ENCODE measurements at regions not wholly inside any gene's neighbourhood (a gene's known extent, or its start where the extent isn't known, plus 50 kb on each side); places are given as distances from the start of the nearest gene placed in this dataset.

DNA sequence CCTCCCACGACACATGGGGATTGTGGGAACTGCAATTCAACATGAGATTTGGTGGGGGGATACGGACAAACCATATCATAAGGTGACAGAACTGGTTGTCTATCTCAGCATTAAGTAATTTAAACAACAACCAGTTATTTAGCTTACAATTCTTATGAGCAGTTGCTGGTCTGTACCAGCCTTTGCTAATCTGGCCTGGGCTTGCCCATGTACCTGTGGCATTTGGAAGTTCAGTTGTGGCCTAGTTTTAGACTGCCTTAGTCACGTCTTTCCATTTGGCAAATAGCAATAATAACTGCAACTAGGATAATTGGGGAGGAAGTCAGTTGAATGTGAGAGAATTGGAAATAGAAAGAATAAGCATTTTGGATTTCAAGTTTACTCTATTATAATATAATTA, 441.8 kb upstream of the CXADR start:
- Histone ChIP-seq H3K9me3 (ENCODE audit: low read length) (no peaks in the 10 kb centered on the region), H3K27me3 (ENCODE audit: insufficient read depth, low read length, poor library complexity, severe bottlenecking) (no peaks in the 10 kb centered on the region), H3K4me3 (ENCODE audit: low read length) (no peak overlapping the region), H3K4me1 (ENCODE audit: insufficient read depth, low read length) (no peaks in the 10 kb centered on the region), H3K36me3 (ENCODE audit: insufficient read depth, low read length) (no peaks in the 10 kb centered on the region), H3K27ac (ENCODE audit: low read depth, low read length) (no peak overlapping the region)
- no peaks in the 10 kb centered on the region for H3K36me3 Mint-ChIP-seq
- H3K4me1 Mint-ChIP-seq: no peaks in the 10 kb centered on the region
- ChIA-PET CTCF (no interaction called here), POLR2A (no interaction called here)
- no peak for DNase-seq
- no peak overlapping the region for H3K27ac Mint-ChIP-seq
- H3K4me3 Mint-ChIP-seq: no peak overlapping the region
- H3K9me3 Mint-ChIP-seq: peaks cover 0 to 19% (median 5%) of the 10 kb centered on the region in 5 donors
- no peaks in the 10 kb centered on the region for H3K27me3 Mint-ChIP-seq

DNA sequence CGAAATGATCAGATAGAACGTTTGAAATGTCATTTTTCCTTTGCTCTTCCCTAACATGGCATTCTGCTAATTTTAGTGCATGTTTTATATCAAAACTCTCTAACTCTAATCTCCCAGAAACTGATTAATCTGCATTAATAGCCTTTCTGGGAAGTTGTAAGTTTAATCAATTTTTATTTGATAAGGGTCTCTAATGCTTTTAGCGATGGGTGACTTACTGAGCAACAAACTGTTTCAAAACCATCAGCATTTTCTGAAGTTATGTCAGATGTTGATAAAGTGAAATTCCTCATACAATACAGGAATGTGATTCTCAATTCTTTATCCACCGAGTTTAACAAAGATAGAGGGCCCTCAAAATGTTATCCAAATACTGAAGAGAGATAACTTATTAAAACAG, 431.6 kb upstream of the CXADR start:
- no peaks in the 10 kb centered on the region for H3K36me3 ChIP-seq (ENCODE audit: insufficient read depth, low read length)
- Mint-ChIP-seq H3K27ac (no peak overlapping the region), H3K4me3 (no peak overlapping the region), H3K27me3 (no peaks in the 10 kb centered on the region), H3K9me3 (peaks cover 0 to 17% (median 3%) of the 10 kb centered on the region in 5 donors), H3K4me1 (no peaks in the 10 kb centered on the region), H3K36me3 (no peaks in the 10 kb centered on the region)
- no peak overlapping the region for H3K27ac ChIP-seq (ENCODE audit: low read depth, low read length)
- ChIA-PET CTCF (no interaction called here), POLR2A (no interaction called here)
- no peaks in the 10 kb centered on the region for H3K27me3 ChIP-seq (ENCODE audit: insufficient read depth, low read length, poor library complexity, severe bottlenecking)
- no peaks in the 10 kb centered on the region for H3K9me3 ChIP-seq (ENCODE audit: low read length)
- H3K4me3 ChIP-seq (ENCODE audit: low read length): no peak overlapping the region
- no peak for DNase-seq
- H3K4me1 ChIP-seq (ENCODE audit: insufficient read depth, low read length): no peaks in the 10 kb centered on the region

DNA sequence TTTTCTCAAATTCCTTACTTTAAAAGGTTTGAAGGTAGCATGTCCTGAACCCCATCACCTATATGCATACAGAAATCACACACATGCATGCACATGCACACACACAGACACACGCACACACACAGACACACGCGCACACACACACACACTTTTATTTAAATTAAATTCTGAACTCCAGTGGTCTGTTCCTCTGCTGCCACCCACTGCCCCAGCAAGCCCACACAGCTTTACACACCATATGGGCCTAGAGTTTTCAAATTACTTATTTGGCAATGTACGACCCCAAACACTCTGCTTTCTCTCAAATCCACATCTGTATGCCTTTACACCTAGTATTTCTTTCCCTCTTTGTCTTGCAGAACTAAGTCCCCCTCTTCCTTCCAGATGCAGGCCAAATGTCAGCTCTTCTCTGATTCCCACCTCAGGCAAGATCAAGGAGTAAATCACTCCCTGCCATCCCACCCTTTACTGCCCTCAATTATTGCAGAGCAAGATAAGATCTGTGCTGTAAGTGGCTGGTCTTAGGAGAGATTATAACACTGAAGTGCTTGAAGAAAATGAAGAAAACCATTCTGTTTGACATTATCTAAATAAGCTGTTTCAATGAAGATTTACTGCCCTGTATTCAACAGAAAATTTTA, 429.9 kb upstream of the CXADR start:
- Mint-ChIP-seq H3K4me1 (no peaks in the 10 kb centered on the region), H3K4me3 (no peak overlapping the region), H3K27me3 (no peaks in the 10 kb centered on the region), H3K27ac (no peak overlapping the region), H3K9me3 (peaks cover 1 to 11% (median 3%) of the 10 kb centered on the region in 5 donors), H3K36me3 (no peaks in the 10 kb centered on the region)
- no peaks in the 10 kb centered on the region for H3K36me3 ChIP-seq (ENCODE audit: insufficient read depth, low read length)
- H3K27me3 ChIP-seq (ENCODE audit: insufficient read depth, low read length, poor library complexity, severe bottlenecking): no peaks in the 10 kb centered on the region
- no peak for DNase-seq
- H3K4me1 ChIP-seq (ENCODE audit: insufficient read depth, low read length): no peaks in the 10 kb centered on the region
- ChIA-PET CTCF (no interaction called here), POLR2A (no interaction called here)
- no peak overlapping the region for H3K27ac ChIP-seq (ENCODE audit: low read depth, low read length)
- H3K4me3 ChIP-seq (ENCODE audit: low read length): no peak overlapping the region
- H3K9me3 ChIP-seq (ENCODE audit: low read length): no peaks in the 10 kb centered on the region

GRCh38 chr21:17085707-17086106, 427.1 kb upstream of the CXADR start:
- Histone ChIP-seq H3K4me3 (ENCODE audit: low read length) (no peak overlapping the region), H3K9me3 (ENCODE audit: low read length) (no peaks in the 10 kb centered on the region), H3K36me3 (ENCODE audit: insufficient read depth, low read length) (no peaks in the 10 kb centered on the region), H3K27ac (ENCODE audit: low read depth, low read length) (no peak overlapping the region), H3K4me1 (ENCODE audit: insufficient read depth, low read length) (no peaks in the 10 kb centered on the region), H3K27me3 (ENCODE audit: insufficient read depth, low read length, poor library complexity, severe bottlenecking) (no peaks in the 10 kb centered on the region)
- POLR2A ChIA-PET: no interaction called here
- CTCF ChIA-PET: no interaction called here
- Mint-ChIP-seq H3K27me3 (no peaks in the 10 kb centered on the region), H3K27ac (no peak overlapping the region), H3K36me3 (no peaks in the 10 kb centered on the region), H3K4me3 (no peak overlapping the region), H3K4me1 (no peaks in the 10 kb centered on the region), H3K9me3 (peaks cover 1 to 11% (median 8%) of the 10 kb centered on the region in 5 donors)
- DNase-seq: no peak

DNA sequence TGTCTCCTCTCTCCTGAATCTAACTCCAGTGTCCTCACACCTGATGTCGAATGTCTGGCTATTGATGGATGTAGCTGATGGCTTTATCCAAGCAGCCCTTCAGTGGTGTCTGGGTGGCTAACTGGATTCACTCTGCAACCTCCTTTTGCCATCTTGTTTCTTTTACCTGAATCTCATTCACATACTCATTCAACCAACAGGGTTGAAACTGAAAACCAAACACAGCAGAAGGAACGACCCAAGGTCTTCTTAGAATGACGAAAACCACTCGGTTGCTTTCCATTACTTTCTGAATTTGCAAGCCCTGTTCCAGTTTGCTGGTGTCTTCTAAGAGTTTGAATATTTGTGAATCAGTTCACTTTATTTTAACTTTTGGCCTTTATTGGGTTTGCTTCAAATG, 424.3 kb upstream of the CXADR start:
- DNase-seq: no peak
- Mint-ChIP-seq H3K4me1 (no peaks in the 10 kb centered on the region), H3K4me3 (no peak overlapping the region), H3K27me3 (no peaks in the 10 kb centered on the region), H3K27ac (no peak overlapping the region), H3K36me3 (no peaks in the 10 kb centered on the region), H3K9me3 (peaks cover 1 to 8% (median 5%) of the 10 kb centered on the region in 5 donors)
- POLR2A ChIA-PET: no interaction called here
- Histone ChIP-seq H3K27me3 (ENCODE audit: insufficient read depth, low read length, poor library complexity, severe bottlenecking) (no peaks in the 10 kb centered on the region), H3K36me3 (ENCODE audit: insufficient read depth, low read length) (no peaks in the 10 kb centered on the region), H3K4me3 (ENCODE audit: low read length) (no peak overlapping the region), H3K4me1 (ENCODE audit: insufficient read depth, low read length) (no peaks in the 10 kb centered on the region), H3K9me3 (ENCODE audit: low read length) (no peaks in the 10 kb centered on the region), H3K27ac (ENCODE audit: low read depth, low read length) (no peak overlapping the region)
- CTCF ChIA-PET: no interaction called here

GRCh38 chr21:17089091-17089491, 423.8 kb upstream of the CXADR start:
- CTCF ChIA-PET: no interaction called here
- Histone ChIP-seq H3K27me3 (ENCODE audit: insufficient read depth, low read length, poor library complexity, severe bottlenecking) (no peaks in the 10 kb centered on the region), H3K4me3 (ENCODE audit: low read length) (no peak overlapping the region), H3K4me1 (ENCODE audit: insufficient read depth, low read length) (no peaks in the 10 kb centered on the region), H3K9me3 (ENCODE audit: low read length) (no peaks in the 10 kb centered on the region), H3K36me3 (ENCODE audit: insufficient read depth, low read length) (no peaks in the 10 kb centered on the region), H3K27ac (ENCODE audit: low read depth, low read length) (no peak overlapping the region)
- Mint-ChIP-seq H3K4me3 (no peak overlapping the region), H3K9me3 (peaks cover 0 to 6% (median 5%) of the 10 kb centered on the region in 5 donors), H3K36me3 (no peaks in the 10 kb centered on the region), H3K27ac (no peak overlapping the region), H3K4me1 (no peaks in the 10 kb centered on the region), H3K27me3 (no peaks in the 10 kb centered on the region)
- DNase-seq: no peak
- POLR2A ChIA-PET: no interaction called here

DNA sequence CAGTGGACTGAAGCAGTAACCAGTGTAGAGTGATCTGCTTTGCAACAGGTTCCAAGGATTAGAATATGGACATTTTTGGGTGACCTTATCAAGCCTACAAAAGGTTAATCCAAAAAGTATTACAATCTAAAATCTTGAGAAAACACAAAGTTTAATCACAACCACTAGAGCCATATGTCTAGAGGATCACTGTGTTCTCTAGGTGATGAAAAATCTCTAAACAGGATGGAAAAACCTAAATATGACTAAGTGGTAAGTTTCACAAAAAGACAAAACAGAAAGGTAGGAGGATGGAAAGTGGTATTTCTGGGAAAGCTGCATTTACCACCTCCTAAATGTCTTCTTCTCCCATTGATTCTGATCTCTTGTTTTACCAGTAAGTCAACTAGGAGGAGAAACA, 411.1 kb upstream of the CXADR start:
- ChIA-PET CTCF (no interaction called here), POLR2A (no interaction called here)
- H3K4me1 ChIP-seq (ENCODE audit: insufficient read depth, low read length): no peaks in the 10 kb centered on the region
- no peak for DNase-seq
- no peaks in the 10 kb centered on the region for H3K9me3 ChIP-seq (ENCODE audit: low read length)
- Mint-ChIP-seq H3K36me3 (no peaks in the 10 kb centered on the region), H3K4me3 (no peak overlapping the region), H3K4me1 (no peaks in the 10 kb centered on the region), H3K27ac (no peak overlapping the region), H3K9me3 (peaks cover 0 to 16% (median 10%) of the 10 kb centered on the region in 5 donors), H3K27me3 (no peaks in the 10 kb centered on the region)
- H3K36me3 ChIP-seq (ENCODE audit: insufficient read depth, low read length): no peaks in the 10 kb centered on the region
- H3K27me3 ChIP-seq (ENCODE audit: insufficient read depth, low read length, poor library complexity, severe bottlenecking): no peaks in the 10 kb centered on the region
- H3K4me3 ChIP-seq (ENCODE audit: low read length): no peak overlapping the region
- no peak overlapping the region for H3K27ac ChIP-seq (ENCODE audit: low read depth, low read length)

DNA sequence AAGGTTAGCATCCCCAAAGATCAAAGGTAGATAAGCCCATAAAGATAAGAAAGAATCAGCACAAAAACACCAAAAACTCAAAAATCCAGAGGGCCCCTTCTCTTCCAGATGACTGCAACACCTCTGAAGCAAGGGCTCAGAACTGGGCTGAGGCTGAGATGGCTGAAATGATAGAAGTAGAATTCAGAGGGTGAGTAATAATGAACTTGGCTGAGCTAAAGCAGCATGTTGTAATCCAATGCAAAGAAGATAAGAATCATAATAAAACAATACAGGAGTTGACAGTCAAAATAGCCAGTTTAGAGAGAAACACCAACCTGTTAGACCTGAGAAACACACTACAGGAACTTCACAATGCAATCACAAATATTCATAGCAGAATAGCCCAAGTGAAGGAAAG, 406.9 kb upstream of the CXADR start:
- CTCF ChIA-PET: no interaction called here
- H3K4me3 Mint-ChIP-seq: no peak overlapping the region

DNA sequence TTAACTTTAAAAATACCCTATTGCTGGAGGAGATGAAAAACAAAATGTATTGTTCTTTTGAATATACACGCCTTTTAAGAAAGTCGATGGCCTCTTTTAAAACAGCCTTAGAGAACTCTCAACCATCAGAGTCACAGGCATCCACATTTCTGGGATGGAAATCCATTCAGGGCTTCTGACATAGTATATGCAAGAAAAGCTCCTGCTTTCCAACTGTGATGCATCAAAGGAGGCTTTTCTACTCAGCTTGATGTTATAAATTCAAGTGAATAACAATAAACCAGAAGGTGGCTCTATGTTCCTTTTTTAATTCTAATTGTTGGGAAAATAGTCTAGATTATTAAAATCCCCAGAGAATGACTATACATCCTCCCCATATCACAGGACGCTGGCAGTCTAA, 398.8 kb upstream of the CXADR start:
- Mint-ChIP-seq H3K36me3 (peaks cover 0 to 2% (median 0%) of the 10 kb centered on the region in 3 donors), H3K4me3 (no peak overlapping the region)

More for the DNA sequence above, 406.9 kb upstream of the CXADR start:
- H3K27ac ChIP-seq (ENCODE audit: low read depth, low read length): no peak overlapping the region
- H3K27me3 Mint-ChIP-seq: no peaks in the 10 kb centered on the region
- no peak overlapping the region for H3K4me3 ChIP-seq (ENCODE audit: low read length)
- POLR2A ChIA-PET: no interaction called here
- H3K4me1 Mint-ChIP-seq: no peaks in the 10 kb centered on the region
- no peak for DNase-seq
- peaks cover 0 to 12% (median 8%) of the 10 kb centered on the region in 5 donors for H3K9me3 Mint-ChIP-seq
- no peaks in the 10 kb centered on the region for H3K36me3 Mint-ChIP-seq
- H3K4me1 ChIP-seq (ENCODE audit: insufficient read depth, low read length): no peaks in the 10 kb centered on the region
- H3K27ac Mint-ChIP-seq: no peak overlapping the region
- H3K27me3 ChIP-seq (ENCODE audit: insufficient read depth, low read length, poor library complexity, severe bottlenecking): no peaks in the 10 kb centered on the region
- no peaks in the 10 kb centered on the region for H3K36me3 ChIP-seq (ENCODE audit: insufficient read depth, low read length)
- H3K9me3 ChIP-seq (ENCODE audit: low read length): no peaks in the 10 kb centered on the region

More for the DNA sequence above, 398.8 kb upstream of the CXADR start:
- Mint-ChIP-seq H3K27ac (no peak overlapping the region), H3K27me3 (no peaks in the 10 kb centered on the region), H3K4me1 (no peaks in the 10 kb centered on the region), H3K9me3 (peaks cover 4 to 10% (median 7%) of the 10 kb centered on the region in 5 donors)
- H3K4me3 ChIP-seq (ENCODE audit: low read length): no peak overlapping the region
- no peak for DNase-seq
- no peaks in the 10 kb centered on the region for H3K36me3 ChIP-seq (ENCODE audit: insufficient read depth, low read length)
- H3K27me3 ChIP-seq (ENCODE audit: insufficient read depth, low read length, poor library complexity, severe bottlenecking): no peaks in the 10 kb centered on the region
- ChIA-PET POLR2A (no interaction called here), CTCF (no interaction called here)
- H3K4me1 ChIP-seq (ENCODE audit: insufficient read depth, low read length): no peaks in the 10 kb centered on the region
- H3K27ac ChIP-seq (ENCODE audit: low read depth, low read length): no peak overlapping the region
- no peaks in the 10 kb centered on the region for H3K9me3 ChIP-seq (ENCODE audit: low read length)

Measured in CD8-positive, alpha-beta memory T cell (primary cell).